NCI-H2029 treated with DMSO at 0.1 percent for 48 hours (cell line): ENCODE measurements at regions not wholly inside any gene's neighbourhood (a gene's known extent, or its start where the extent isn't known, plus 50 kb on each side); places are given as distances from the start of the nearest gene placed in this dataset.

ENCODE experiments used
- DNase-seq: peaks from one replicate; lab custom pipeline; 2025; lab: John Stamatoyannopoulos, UW

- no peak for DNase-seq
Measured at GRCh38 chr15:87354661-87355410, 901.7 kb downstream of the NTRK3 start.

GRCh38 chr15:87349181-87349580, 907.4 kb downstream of the NTRK3 start:
- no peak for DNase-seq

GRCh38 chr15:87348746-87349145, 907.8 kb downstream of the NTRK3 start:
- DNase-seq: no peak

GRCh38 chr15:87347806-87348515, 908.6 kb downstream of the NTRK3 start:
- no peak for DNase-seq

DNA sequence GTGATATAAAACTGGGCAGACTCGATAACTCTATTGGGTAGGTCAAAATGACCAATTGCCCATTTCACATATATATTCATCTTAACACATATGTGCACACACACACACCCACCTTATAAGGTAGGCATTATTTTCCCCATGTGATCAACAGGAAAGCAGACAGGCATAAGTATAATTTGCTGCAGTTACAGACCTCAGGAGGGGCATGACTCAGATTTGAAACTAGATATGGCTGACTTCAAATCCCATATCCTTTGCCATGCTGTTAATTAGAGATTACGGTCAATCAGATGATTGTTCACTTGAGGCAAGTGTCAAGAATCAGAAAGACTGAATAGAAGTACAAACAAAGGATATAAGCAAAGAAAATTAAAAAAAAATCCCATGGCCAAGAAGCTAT, 910.6 kb downstream of the NTRK3 start:
- no peak for DNase-seq

DNA sequence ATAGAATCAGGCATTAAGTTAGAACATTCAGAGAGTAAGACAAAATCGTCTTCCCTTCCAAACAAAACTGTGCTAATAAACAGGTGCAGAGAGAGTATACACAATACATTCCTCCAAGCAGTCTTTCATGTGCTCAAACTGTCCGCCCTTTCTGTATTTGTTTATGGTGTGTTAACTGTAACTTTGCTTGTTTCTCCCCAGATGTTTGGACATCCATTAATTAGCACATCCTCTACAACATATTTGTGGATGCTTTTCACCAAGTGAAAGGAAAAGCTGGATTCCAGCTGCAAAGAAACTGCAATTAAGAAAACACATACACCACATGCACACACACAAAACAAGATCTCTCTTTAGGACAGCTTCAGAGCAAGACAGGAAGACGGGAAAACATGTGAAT, 912.6 kb downstream of the NTRK3 start:
- DNase-seq: no peak

- DNase-seq: no peak
Measured at GRCh38 chr15:87340370-87340769, 916.2 kb downstream of the NTRK3 start.

- DNase-seq: no peak
Measured at GRCh38 chr15:87326269-87326668, 930.3 kb downstream of the NTRK3 start.

GRCh38 chr15:87322870-87323269, 933.7 kb downstream of the NTRK3 start:
- DNase-seq: no peak

DNA sequence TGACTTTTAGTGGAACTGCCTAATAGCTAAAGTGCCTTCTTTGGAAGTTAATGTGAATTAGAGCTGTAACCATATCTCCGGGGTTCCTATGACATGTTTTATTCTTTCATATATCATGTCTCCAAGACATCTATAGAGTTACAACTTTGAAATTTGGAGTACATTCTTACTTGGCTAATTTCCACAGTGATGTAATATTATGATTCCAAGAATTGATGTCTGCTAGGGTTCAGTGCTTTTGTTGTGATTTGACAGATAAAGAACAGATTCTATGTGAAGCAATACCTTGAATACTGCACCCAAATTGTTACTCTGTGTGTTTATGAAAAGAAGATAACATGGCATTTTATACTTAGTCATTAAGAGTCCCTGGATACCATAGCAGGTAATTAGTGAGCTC, 934.3 kb downstream of the NTRK3 start:
- DNase-seq: no peak

DNA sequence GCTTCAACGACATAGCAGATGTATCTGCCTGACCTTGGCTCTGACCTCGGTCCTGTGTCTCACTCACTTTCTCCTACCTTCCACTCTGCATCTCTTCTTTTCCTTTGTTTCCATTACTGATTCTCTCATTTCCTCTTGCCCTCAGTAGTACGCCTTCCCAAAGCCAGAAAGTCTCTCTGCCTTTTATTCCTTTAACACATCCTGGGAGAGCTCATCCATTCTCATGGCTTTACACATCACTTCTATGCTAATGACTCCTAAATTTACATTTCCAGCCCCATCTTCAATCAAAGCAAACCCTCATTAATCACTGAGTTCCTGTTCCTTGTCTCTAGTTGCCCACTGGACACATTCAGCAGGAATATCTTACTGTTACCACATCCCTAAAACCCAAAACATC, 938.6 kb downstream of the NTRK3 start:
- no peak for DNase-seq

DNA sequence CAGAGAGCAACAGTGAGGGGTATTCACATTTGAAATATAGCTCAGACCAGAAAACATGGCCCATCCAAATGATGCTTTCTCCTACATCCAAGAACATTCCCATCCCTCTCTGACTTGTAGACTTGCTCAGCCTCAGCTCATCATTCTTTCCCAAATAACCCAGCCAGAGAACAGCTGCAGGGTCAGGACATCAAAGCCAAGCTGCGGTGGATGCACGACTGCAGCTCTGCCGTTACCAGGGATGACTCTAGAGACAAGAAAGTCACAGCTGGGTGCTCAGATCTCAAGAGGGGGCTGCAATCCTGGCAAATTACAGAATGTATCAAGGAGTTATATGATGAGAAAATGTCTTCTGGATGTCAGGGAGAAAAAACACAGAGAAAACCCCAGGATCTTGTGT, 944.3 kb downstream of the NTRK3 start:
- DNase-seq: no peak

DNA sequence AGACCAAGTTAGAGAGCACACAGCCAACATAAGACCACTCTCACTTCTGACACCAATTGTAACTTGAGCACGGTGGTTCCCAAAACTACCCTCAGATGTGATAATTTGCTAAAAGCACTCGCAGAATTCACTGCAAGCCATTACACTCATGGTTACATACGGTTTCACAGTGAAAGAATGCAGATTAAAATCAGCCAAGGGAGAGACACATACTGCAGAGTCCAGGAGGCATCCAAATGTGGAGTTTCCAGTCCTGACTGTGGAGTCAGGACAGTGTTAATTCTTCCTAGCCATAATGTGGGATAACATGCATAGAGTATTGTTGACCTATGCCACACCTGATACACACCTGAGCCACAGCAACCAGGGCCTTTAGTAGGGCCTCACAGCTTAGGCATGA, 956.4 kb downstream of the NTRK3 start:
- DNase-seq: no peak

- no peak for DNase-seq
Measured at GRCh38 chr15:87294854-87295253, 961.7 kb downstream of the NTRK3 start.

- DNase-seq: no peak
Measured at GRCh38 chr15:87293031-87293430, 963.5 kb downstream of the NTRK3 start.

DNA sequence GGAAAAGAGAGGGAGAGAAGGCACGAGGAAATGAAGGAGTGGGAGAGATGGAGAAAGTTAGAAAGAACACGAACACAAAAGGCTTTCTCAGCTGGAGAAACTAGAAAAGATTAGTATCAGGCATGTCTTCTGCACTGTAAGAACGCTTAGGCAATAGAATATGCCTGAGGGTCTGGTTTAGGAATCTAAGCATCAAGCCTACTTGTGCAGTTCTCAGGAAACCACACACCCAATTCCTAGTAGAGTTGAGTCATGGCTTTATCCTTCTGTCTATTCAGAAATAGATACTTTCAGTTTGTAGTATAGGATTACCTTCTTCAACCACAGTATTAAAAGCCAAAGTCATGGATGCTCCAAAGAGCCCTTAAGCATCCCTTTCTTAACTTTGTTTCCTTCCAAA, 969.4 kb downstream of the NTRK3 start:
- DNase-seq: no peak

DNA sequence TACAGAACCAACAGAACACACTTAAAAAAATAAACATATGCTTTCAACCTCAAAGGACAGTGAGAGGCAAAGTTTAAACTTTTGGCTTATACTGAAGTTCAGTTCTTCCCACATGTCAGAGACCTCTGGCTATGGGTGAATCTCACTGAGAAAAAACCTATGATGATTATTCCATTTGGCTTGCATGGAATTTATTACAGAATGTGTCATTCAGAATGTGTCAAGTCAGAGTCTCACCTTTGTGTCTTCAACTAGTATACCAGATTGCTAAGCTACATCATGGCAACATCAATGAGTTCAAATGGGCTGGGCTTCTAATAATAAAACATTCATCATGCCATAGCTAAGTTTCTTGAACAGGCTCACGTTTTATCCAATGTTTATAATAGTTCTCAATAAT, 987.0 kb downstream of the NTRK3 start:
- no peak for DNase-seq

- no peak for DNase-seq
Measured at GRCh38 chr15:87268675-87269074, 987.9 kb downstream of the NTRK3 start.

- DNase-seq: no peak
Measured at GRCh38 chr15:87267798-87268197, 988.7 kb downstream of the NTRK3 start.

DNA sequence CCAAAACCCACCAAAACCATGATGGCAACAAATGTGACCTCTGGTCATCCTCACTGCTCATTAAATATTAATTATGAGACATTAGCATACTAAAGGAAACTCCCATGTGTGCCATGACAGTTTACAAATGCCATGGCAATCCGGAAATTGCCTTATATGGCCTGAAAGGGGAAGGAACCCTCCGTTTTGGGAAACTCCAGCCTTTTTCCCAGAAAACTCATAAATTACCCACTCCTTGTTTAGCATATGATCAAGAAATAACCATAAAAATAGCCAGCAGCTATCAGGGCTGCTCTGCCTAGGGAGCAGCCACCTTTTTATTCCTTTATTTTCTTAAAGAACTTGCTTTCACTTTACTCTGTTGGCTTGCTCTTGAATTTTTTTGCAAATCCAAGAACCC, 992.7 kb downstream of the NTRK3 start:
- DNase-seq: no peak

GRCh38 chr15:87263296-87263695, 993.2 kb downstream of the NTRK3 start:
- DNase-seq: no peak

- DNase-seq: no peak
Measured at GRCh38 chr15:87245592-87245991, 1010.9 kb downstream of the NTRK3 start.

GRCh38 chr15:87243474-87243873, 1013.1 kb downstream of the NTRK3 start:
- no peak for DNase-seq
